A673 (cell line): ENCODE measurements at regions not wholly inside any gene's neighbourhood (a gene's known extent, or its start where the extent isn't known, plus 50 kb on each side); places are given as distances from the start of the nearest gene placed in this dataset.

Experiments used
- BruUV-seq: library from RNA; stranded (reverse); fragments of 400-500 nt; replicated peaks from 2 replicates; lab custom pipeline; 2021; lab: Mats Ljungman, UMichigan
- CTCF ChIA-PET: fragments of 300-600 bp; sonication (Branson Sonifier 250); formaldehyde crosslinking; loops from one replicate; lab custom pipeline; 2022; ENCODE audit warnings: antibody characterized with exemption; lab: Charles Lee
- POLR2A ChIA-PET: fragments of 300-600 bp; sonication (Branson Sonifier 250); formaldehyde crosslinking; loops from one replicate; lab custom pipeline; 2022; ENCODE audit warnings: antibody characterized with exemption; ENCODE audit not compliant: low non-redundant PET; lab: Charles Lee
- DNase-seq: peaks from one replicate; pipeline ENCODE4 v3.0.0-alpha.2; 2015; ENCODE audit warnings: low spot score
- H3K27ac ChIP-seq: fragments of 200-600 bp; sonication (generic); 2 replicates; pipeline ENCODE4 v1.5.1; 2016; ENCODE audit warnings: mixed run types, low read depth, mild to moderate bottlenecking, mixed read lengths, antibody characterized with exemption, low read length; ENCODE audit not compliant: poor library complexity, severe bottlenecking
- H3K27me3 ChIP-seq: fragments of 200-600 bp; sonication (generic); replicated peaks from 2 replicates; pipeline ENCODE4 v1.6.1; 2017; ENCODE audit warnings: mixed run types, low read depth, mild to moderate bottlenecking, mixed read lengths, antibody characterized with exemption, low read length; ENCODE audit not compliant: insufficient read depth, poor library complexity
- H3K36me3 ChIP-seq: fragments of 200-600 bp; sonication (generic); 2 replicates; pipeline ENCODE4 v1.6.1; 2016; ENCODE audit warnings: mixed run types, mild to moderate bottlenecking, mixed read lengths, antibody characterized with exemption, low read length; ENCODE audit not compliant: insufficient read depth, poor library complexity, severe bottlenecking
- H3K4me1 ChIP-seq: fragments of 200-600 bp; sonication (generic); 2 replicates; pipeline ENCODE4 v1.6.1; 2017; ENCODE audit warnings: mixed run types, mild to moderate bottlenecking, mixed read lengths, antibody characterized with exemption, low read length; ENCODE audit not compliant: insufficient read depth, poor library complexity, severe bottlenecking
- H3K4me3 ChIP-seq: fragments of 200-600 bp; sonication (generic); 2 replicates; pipeline ENCODE4 v1.5.1; 2016; ENCODE audit warnings: low read depth, mixed run types, mild to moderate bottlenecking, mixed read lengths, low read length; ENCODE audit not compliant: poor library complexity, severe bottlenecking
- H3K9me3 ChIP-seq: fragments of 200-600 bp; sonication (generic); 2 replicates; pipeline ENCODE4 v1.6.1; 2016; ENCODE audit warnings: mixed run types, low read depth, mild to moderate bottlenecking, mixed read lengths, antibody characterized with exemption, low read length; ENCODE audit not compliant: poor library complexity, severe bottlenecking
- EZH2 ChIP-seq: fragments of 200-600 bp; sonication (generic); IDR thresholded peaks from 2 replicates; pipeline ENCODE4 v1.6.1; 2017; ENCODE audit warnings: borderline replicate concordance, low read depth, mild to moderate bottlenecking, mixed read lengths, antibody characterized with exemption, low read length; ENCODE audit not compliant: poor library complexity, severe bottlenecking
- intact Hi-C: fragments of 100-400 bp; cut with micrococcal nuclease; formaldehyde crosslinking; loops from one replicate; pipeline ENCODE4 v1.10.0; 2022; ENCODE audit not compliant: unreplicated experiment
- TF ChIP-seq, protein P1 (sequence below): fragments of 300-800, 200-600 bp; sonication (generic); conservative IDR thresholded peaks from 2 replicates; pipeline ENCODE4 v1.5.1; 2017; ENCODE audit warnings: low read depth, mild to moderate bottlenecking, antibody characterized with exemption, low read length, moderate library complexity, mixed read lengths

DNA sequence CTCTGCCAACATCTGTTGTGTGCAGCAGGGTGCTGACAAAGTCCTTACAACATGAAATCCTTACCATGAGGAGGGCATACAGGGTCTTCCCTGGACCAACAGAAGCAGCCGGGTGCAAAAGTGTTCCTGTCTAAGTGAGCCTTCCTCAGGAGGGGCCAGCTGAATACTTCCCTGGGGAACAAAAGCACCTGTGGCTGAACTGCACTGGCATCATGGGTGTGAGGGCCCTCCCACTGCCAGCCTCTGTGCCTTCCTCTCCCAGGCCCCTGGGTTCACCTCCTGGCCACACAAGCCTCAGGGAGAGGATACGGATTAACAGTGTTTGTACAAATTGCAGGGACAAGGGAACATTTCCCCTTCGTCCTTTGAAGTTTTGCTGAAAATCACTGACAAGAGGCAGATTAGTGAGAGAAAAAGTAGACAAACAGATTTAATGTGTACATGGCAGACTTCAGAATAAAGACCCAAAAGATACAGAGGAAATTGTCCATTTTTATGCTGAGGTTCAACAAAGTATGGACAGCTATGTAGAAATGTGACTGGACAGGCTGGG is 91.0 kb upstream of the PPM1J start:
- Histone ChIP-seq H3K4me3 (no peak overlapping the region), H3K27ac (no peak overlapping the region), H3K36me3 (no peaks in the 10 kb centered on the region), H3K9me3 (no peaks in the 10 kb centered on the region), H3K4me1 (no peaks in the 10 kb centered on the region), H3K27me3 (peaks cover 57% of the 10 kb centered on the region)
- no peak for DNase-seq
- CTCF ChIA-PET: interaction anchor here (0.6 to 1.3 kb wide), 3 partner anchors 44 to 91 kb away, joined by 3 to 5 read pairs (median 4); no protein-coding TSS in a partner anchor
- intact Hi-C loops: no loop called here
- POLR2A ChIA-PET: no interaction called here
- TF ChIP-seq, protein P1, sequence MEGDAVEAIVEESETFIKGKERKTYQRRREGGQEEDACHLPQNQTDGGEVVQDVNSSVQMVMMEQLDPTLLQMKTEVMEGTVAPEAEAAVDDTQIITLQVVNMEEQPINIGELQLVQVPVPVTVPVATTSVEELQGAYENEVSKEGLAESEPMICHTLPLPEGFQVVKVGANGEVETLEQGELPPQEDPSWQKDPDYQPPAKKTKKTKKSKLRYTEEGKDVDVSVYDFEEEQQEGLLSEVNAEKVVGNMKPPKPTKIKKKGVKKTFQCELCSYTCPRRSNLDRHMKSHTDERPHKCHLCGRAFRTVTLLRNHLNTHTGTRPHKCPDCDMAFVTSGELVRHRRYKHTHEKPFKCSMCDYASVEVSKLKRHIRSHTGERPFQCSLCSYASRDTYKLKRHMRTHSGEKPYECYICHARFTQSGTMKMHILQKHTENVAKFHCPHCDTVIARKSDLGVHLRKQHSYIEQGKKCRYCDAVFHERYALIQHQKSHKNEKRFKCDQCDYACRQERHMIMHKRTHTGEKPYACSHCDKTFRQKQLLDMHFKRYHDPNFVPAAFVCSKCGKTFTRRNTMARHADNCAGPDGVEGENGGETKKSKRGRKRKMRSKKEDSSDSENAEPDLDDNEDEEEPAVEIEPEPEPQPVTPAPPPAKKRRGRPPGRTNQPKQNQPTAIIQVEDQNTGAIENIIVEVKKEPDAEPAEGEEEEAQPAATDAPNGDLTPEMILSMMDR: no peak
- no peak for TF ChIP-seq EZH2
- no TSS peak for BruUV-seq

DNA sequence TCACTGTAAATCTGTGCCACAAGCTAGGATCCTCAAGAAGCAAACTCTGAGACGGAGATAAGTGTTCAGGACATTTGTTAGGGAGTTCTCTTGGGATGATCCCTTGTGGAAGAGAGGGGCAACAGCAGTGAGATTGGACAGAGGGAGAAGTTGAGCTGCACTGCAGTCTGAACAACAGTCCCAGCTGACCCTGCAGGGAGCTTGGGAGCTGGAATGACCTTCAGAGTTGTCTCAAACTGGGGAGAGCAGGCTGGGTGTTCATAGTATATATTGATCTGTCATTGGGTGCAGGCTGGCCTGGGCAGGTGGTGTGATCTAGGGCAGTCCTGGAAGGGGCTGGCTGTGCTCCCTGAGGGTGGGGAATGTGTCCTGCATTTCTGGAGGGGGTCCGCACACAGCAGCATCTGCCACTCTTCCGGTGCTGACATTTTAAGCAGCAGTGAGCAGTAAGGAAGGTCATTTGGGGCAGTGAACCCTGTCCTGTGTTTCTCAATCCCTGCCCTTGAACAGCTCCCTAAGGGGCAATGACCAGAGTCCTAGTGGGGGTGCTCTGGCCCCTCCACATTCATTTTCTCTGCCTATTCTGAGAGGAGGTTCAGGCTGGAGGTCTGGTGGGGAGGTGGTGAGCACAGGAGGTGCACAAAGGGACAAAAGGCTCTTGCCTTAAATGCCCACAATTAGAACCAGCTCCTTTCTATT is 90.2 kb upstream of the PPM1J start:
- ChIA-PET POLR2A (interaction anchor here (0.6 kb wide), 1 partner anchor 8 kb away, joined by 4 read pairs; no protein-coding TSS in a partner anchor), CTCF (interaction anchor here (0.5 to 2.1 kb wide), 7 partner anchors 43 to 1125 kb away, joined by 3 to 11 read pairs (median 5); partner anchors contain the start of gene PPM1J)
- Histone ChIP-seq H3K27ac (no peak overlapping the region), H3K36me3 (no peaks in the 10 kb centered on the region), H3K4me1 (no peaks in the 10 kb centered on the region), H3K9me3 (no peaks in the 10 kb centered on the region), H3K27me3 (peaks cover 65% of the 10 kb centered on the region), H3K4me3 (no peak overlapping the region)
- TF ChIP-seq, protein P1: no peak
- peak; percentile 56 for TF ChIP-seq EZH2
- intact Hi-C loops: no loop called here
- no peak for DNase-seq
- no TSS peak for BruUV-seq

DNA sequence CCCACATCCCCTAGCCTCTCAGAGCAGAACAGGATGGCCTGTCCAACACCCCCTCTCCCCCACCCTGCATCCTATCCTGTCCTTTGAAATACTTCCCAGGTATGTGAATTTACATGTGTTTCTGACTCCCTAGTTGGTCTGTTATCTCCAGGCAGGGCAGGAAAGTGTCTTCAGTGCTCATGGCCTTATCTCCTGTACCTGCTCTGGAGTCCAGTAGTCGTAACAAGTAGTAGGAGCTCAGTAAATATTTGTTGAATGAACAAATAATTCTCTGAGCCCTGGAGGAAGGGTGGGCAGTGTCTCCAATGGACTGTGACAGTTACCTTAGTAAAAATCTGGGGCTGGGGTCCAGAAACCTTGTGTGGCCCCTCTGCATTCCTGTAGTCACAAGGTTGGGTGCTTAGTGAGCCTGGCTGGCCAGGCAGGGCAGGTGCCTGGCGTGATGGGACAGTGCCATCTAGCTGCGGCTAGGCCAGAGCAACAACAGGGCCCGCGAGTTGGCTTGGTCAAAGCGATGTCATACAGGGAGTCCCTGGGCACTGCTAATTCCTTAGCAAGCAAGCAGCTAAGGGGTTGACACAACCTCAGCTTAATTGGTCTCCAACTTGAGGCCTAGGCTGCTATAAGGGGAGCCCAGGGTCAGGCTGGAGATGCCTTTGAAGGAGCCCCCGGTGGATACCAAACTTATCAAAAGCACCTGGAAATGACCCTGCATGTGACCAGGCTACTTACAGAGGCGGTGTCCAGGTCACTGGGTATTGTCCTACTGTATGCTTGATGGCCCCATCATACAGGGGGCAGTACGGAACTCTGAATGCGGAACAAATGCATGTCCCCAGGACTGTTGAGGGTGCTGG is 89.0 kb upstream of the PPM1J start:
- TF ChIP-seq EZH2: no peak
- TF ChIP-seq, protein P1: peak; percentile 83
- Histone ChIP-seq H3K9me3 (no peaks in the 10 kb centered on the region), H3K27me3 (peaks cover 77% of the 10 kb centered on the region), H3K4me1 (no peaks in the 10 kb centered on the region), H3K4me3 (no peak overlapping the region), H3K36me3 (no peaks in the 10 kb centered on the region), H3K27ac (no peak overlapping the region)
- no TSS peak for BruUV-seq
- POLR2A ChIA-PET: no interaction called here
- CTCF ChIA-PET: interaction anchor here (1.0 to 2.1 kb wide), 4 partner anchors 40 to 89 kb away, joined by 4 to 11 read pairs (median 8); partner anchors contain the start of gene PPM1J
- intact Hi-C loops: loop anchor here (1.0 to 5.0 kb wide), 2 partner anchors 88 to 412 kb away; no protein-coding TSS in a partner anchor
- peak; percentile 65 for DNase-seq
